K562 (cell line): ENCODE measurements at regions not wholly inside any gene's neighbourhood (a gene's known extent, or its start where the extent isn't known, plus 50 kb on each side); places are given as distances from the start of the nearest gene placed in this dataset.

ENCODE experiments used
- ATAC-seq: fragments of 200-7000 bp; cut with Tn5 transposase; 3 replicates; pipeline ENCODE4 v1.9.1; 2020; ENCODE audit warnings: moderate library complexity
- BruUV-seq: library from RNA; stranded (reverse); fragments of 400-500 nt; replicated peaks from 2 replicates; lab custom pipeline; 2021; lab: Mats Ljungman, UMichigan
- CTCF ChIA-PET: fragments of 300-600 bp; formaldehyde crosslinking; extraction: SDS; loops from one replicate; lab custom pipeline; 2021; ENCODE audit warnings: low intra/inter-chr PET ratio; lab: Yijun Ruan, JAX
- POLR2A ChIA-PET: fragments of 300-600, 350-650 bp; sonication (Branson Sonifier 250); formaldehyde crosslinking; extraction: SDS; loops from one replicate; lab custom pipeline; 2021; ENCODE audit warnings: antibody characterized with exemption, inconsistent platforms; lab: Yijun Ruan, JAX
- DNase-seq, 4 experiments: peaks; one replicate each; pipeline versions ENCODE4 v3.0.0 to v3.0.0-alpha.2; 2011 to 2018; ENCODE audit warnings: low spot score in 3 of 4, mixed read lengths in 3 of 4; ENCODE audit errors: extremely low read depth in 1 of 4
- FAIRE-seq: peaks from 2 replicates; lab custom pipeline; 2011; peaks lifted over from hg19 to GRCh38; lab: Jason Lieb, UNC
- H2AFZ ChIP-seq: 2 replicates; pipeline ENCODE4 v1.6.0; 2011; ENCODE audit warnings: low read depth, low read length, control low read depth, inconsistent platforms
- H3K27ac ChIP-seq: fragments of 200-600 bp; 3 replicates; pipeline ENCODE4 v1.8.0; 2011; ENCODE audit warnings: low read depth, mild to moderate bottlenecking, control low read depth, inconsistent platforms, low read length, moderate library complexity, mixed read lengths; ENCODE audit errors: extremely low read depth
- H3K27me3 ChIP-seq, 2 experiments: fragments of 300-600 bp in 1 of 2; 2 replicates in 1 of 2; 3 replicates in 1 of 2; pipeline versions ENCODE4 v1.6.0 to v1.8.0; 2011; ENCODE audit warnings: inconsistent platforms in 2 of 2, low read length in 2 of 2, mild to moderate bottlenecking in 1 of 2, mixed read lengths in 1 of 2, moderate library complexity in 1 of 2; ENCODE audit not compliant: control insufficient read depth in 2 of 2, insufficient read depth in 2 of 2
- H3K36me3 ChIP-seq: fragments of 300-600 bp; 3 replicates; pipeline ENCODE4 v1.8.0; 2011; ENCODE audit warnings: mild to moderate bottlenecking, low read length, inconsistent platforms; ENCODE audit not compliant: control insufficient read depth, insufficient read depth
- H3K4me1 ChIP-seq, 2 experiments: fragments of 200-600 bp in 1 of 2; replicated peaks in 1 of 2; 2 replicates in 1 of 2; 3 replicates in 1 of 2; pipeline versions ENCODE4 v1.5.1 to v1.8.0; 2011; ENCODE audit warnings: inconsistent platforms in 2 of 2, low read length in 2 of 2, mild to moderate bottlenecking in 1 of 2, mixed read lengths in 1 of 2, moderate library complexity in 1 of 2; ENCODE audit not compliant: control insufficient read depth in 2 of 2, insufficient read depth in 2 of 2
- H3K4me2 ChIP-seq: 2 replicates; pipeline ENCODE4 v1.6.1; 2011; ENCODE audit warnings: low read length, control low read depth, inconsistent platforms, mixed read lengths; ENCODE audit not compliant: insufficient read depth
- H3K4me3 ChIP-seq: fragments of 200-600 bp; sonication (generic), shearing (Covaris generic); 2 replicates; pipeline ENCODE4 v1.5.1; 2016; ENCODE audit warnings: control low read depth, inconsistent platforms
- H3K79me2 ChIP-seq: fragments of 200-600 bp; 3 replicates; pipeline ENCODE4 v1.8.0; 2011; ENCODE audit warnings: low read length, inconsistent platforms; ENCODE audit not compliant: control insufficient read depth, insufficient read depth
- H3K9ac ChIP-seq, 2 experiments: 2 replicates each; pipeline versions ENCODE4 v1.6.0 to v1.6.1; 2011; ENCODE audit warnings: low read depth in 2 of 2, low read length in 2 of 2, control low read depth in 1 of 2, inconsistent platforms in 1 of 2, mild to moderate bottlenecking in 1 of 2, mixed read lengths in 1 of 2; ENCODE audit not compliant: insufficient read depth in 1 of 2
- H3K9me1 ChIP-seq: one replicate; pipeline ENCODE4 v1.6.0; 2011; ENCODE audit warnings: inconsistent platforms, mild to moderate bottlenecking, low read length, moderate library complexity; ENCODE audit not compliant: control insufficient read depth, insufficient read depth
- H3K9me3 ChIP-seq: replicated peaks from 2 replicates; pipeline ENCODE4 v1.5.1; 2011; ENCODE audit warnings: low read depth, low read length, inconsistent platforms; ENCODE audit not compliant: control insufficient read depth, insufficient read depth
- H4K20me1 ChIP-seq: replicated peaks from 2 replicates; pipeline ENCODE4 v1.6.1; 2011; ENCODE audit warnings: low read length, inconsistent platforms, mixed read lengths; ENCODE audit not compliant: control insufficient read depth, insufficient read depth
- BHLHE40 ChIP-seq: IDR thresholded peaks from 2 replicates; pipeline ENCODE4 v1.6.1; 2011; ENCODE audit warnings: low read length, improper control_type of control experiment
- CBX2 ChIP-seq: fragments of 200-600 bp; sonication (generic); IDR thresholded peaks from one replicate; pipeline ENCODE4 v1.6.1; 2012; ENCODE audit warnings: mild to moderate bottlenecking, low read length, inconsistent platforms; ENCODE audit not compliant: insufficient read depth, poor library complexity, severe bottlenecking
- EWSR1 ChIP-seq: fragments of 450-650 bp; IDR thresholded peaks from 2 replicates; pipeline ENCODE4 v1.6.1; 2018; ENCODE audit warnings: borderline replicate concordance, mild to moderate bottlenecking, low read depth, moderate library complexity; ENCODE audit not compliant: partially characterized antibody
- GATAD2A ChIP-seq: fragments of 450-650 bp; IDR thresholded peaks from 2 replicates; pipeline ENCODE4 v1.6.1; 2017
- POLR3A ChIP-seq: IDR thresholded peaks from 2 replicates; pipeline ENCODE4 v1.6.1; 2011; ENCODE audit warnings: borderline replicate concordance, mild to moderate bottlenecking, moderate library complexity; ENCODE audit not compliant: insufficient read length, insufficient read depth; ENCODE audit errors: extremely low read depth
- PTTG1 ChIP-seq: fragments of 450-650 bp; IDR thresholded peaks from 2 replicates; pipeline ENCODE4 v1.6.1; 2016; ENCODE audit warnings: low read depth, mild to moderate bottlenecking, missing genetic modification characterization, missing compliant biosample characterization
- RBBP5 ChIP-seq: fragments of 200-600 bp; sonication (generic); IDR thresholded peaks from 2 replicates; pipeline ENCODE4 v1.6.1; 2012; ENCODE audit warnings: borderline replicate concordance, mild to moderate bottlenecking, low read length, control low read depth, inconsistent platforms; ENCODE audit not compliant: insufficient read depth, poor library complexity, severe bottlenecking
- SETDB1 ChIP-seq: IDR thresholded peaks from one replicate; pipeline ENCODE4 v1.6.1; 2012; ENCODE audit warnings: low read length, control low read depth, inconsistent platforms
- SIX5 ChIP-seq, 2 experiments: IDR thresholded peaks; 2 replicates each; pipeline ENCODE4 v1.6.1; 2011; ENCODE audit warnings: low read length in 2 of 2, borderline replicate concordance in 1 of 2, low read depth in 1 of 2, mild to moderate bottlenecking in 1 of 2, moderate library complexity in 1 of 2; ENCODE audit not compliant: insufficient read depth in 1 of 2
- SLC30A9 ChIP-seq: fragments of 250-450 bp; sonication (Bioruptor Pico); IDR thresholded peaks from 2 replicates; pipeline ENCODE4 v1.8.0; 2022; ENCODE audit warnings: mild to moderate bottlenecking, moderate library complexity
- SMAD1 ChIP-seq: fragments of 150-350 bp; IDR thresholded peaks from 2 replicates; pipeline ENCODE4 v1.6.1; 2014; ENCODE audit warnings: low read length, low read depth; ENCODE audit not compliant: partially characterized antibody
- SOX6 ChIP-seq: fragments of 450-650 bp; IDR thresholded peaks from 2 replicates; pipeline ENCODE4 v1.6.1; 2014; ENCODE audit warnings: mild to moderate bottlenecking
- THRA ChIP-seq: fragments of 450-650 bp; IDR thresholded peaks from 2 replicates; pipeline ENCODE4 v1.6.1; 2017; ENCODE audit warnings: mild to moderate bottlenecking, moderate library complexity
- ZNF239 ChIP-seq: fragments of 250-450 bp; sonication (Bioruptor Pico); IDR thresholded peaks from 2 replicates; pipeline ENCODE4 v1.4.0; 2020; ENCODE audit warnings: mild to moderate bottlenecking
- ZNF436 ChIP-seq: fragments of 250-450, 450-650 bp; sonication (Bioruptor Pico); formaldehyde crosslinking; IDR thresholded peaks from 2 replicates; pipeline ENCODE4 v1.7.0; 2020; ENCODE audit warnings: mild to moderate bottlenecking
- ZNF512 ChIP-seq: IDR thresholded peaks from 2 replicates; pipeline ENCODE4 v1.6.1; 2016; ENCODE audit warnings: missing genetic modification characterization, missing compliant biosample characterization
- WGBS: fragments of 100-300 bp; shearing (Covaris generic); methylation state at CpG from one replicate; pipeline ENCODE4 v1.1.6; 2016; ENCODE audit warnings: low coverage, mixed read lengths; ENCODE audit not compliant: insufficient coverage; ENCODE audit errors: missing lambda C conversion rate; 5-methylcytosine and 5-hydroxymethylcytosine counted together
- in situ Hi-C: fragments of 300-500 bp; cut with MboI; formaldehyde crosslinking; loops from 4 replicates; pipeline ENCODE4 v1.15.0; 2018; ENCODE audit warnings: inconsistent platforms, mixed read lengths
- intact Hi-C: fragments of 100-400 bp; cut with micrococcal nuclease; formaldehyde crosslinking; loops from 2 replicates; pipeline ENCODE4 v1.14.2; 2022

- POLR2A ChIA-PET = no interaction called here
- H3K27ac ChIP-seq = no peak overlapping the region
- no peaks in the 10 kb centered on the region for H4K20me1 ChIP-seq
- H3K9ac ChIP-seq = no peak overlapping the region
- H3K4me2 ChIP-seq = no peak overlapping the region
- in situ Hi-C loops (no loop called here), intact Hi-C loops (no loop called here)
- no peaks in the 10 kb centered on the region for H3K36me3 ChIP-seq
- H3K9me3 ChIP-seq = no peaks in the 10 kb centered on the region
- CTCF ChIA-PET = no interaction called here
- WGBS = 0% methylated on average over 2 of the region's 2 CpGs
- no TSS peak for BruUV-seq
- no peak for TF ChIP-seq SOX6
- TF ChIP-seq RBBP5 = no peak
- no peak for TF ChIP-seq THRA
- no peak for FAIRE-seq
- H3K4me3 ChIP-seq = no peak overlapping the region
- no peaks in the 10 kb centered on the region for H3K9me1 ChIP-seq
- no peak for ATAC-seq
- DNase-seq = no peak
- H3K79me2 ChIP-seq = no peaks in the 10 kb centered on the region
- H3K27me3 ChIP-seq = no peaks in the 10 kb centered on the region
- no peak overlapping the region for H2AFZ ChIP-seq
- H3K4me1 ChIP-seq = no peaks in the 10 kb centered on the region
These were observed 253.0 kb upstream of the FLRT2 start for GRCh38 chr14:85276979-85277228.

- BruUV-seq = no TSS peak
- ChIA-PET POLR2A (no interaction called here), CTCF (no interaction called here)
- Histone ChIP-seq H3K9me1 (no peaks in the 10 kb centered on the region), H3K79me2 (no peaks in the 10 kb centered on the region), H2AFZ (no peak overlapping the region), H3K36me3 (no peaks in the 10 kb centered on the region), H3K9me3 (no peaks in the 10 kb centered on the region), H3K27ac (no peak overlapping the region), H3K4me3 (no peak overlapping the region), H3K4me1 (no peaks in the 10 kb centered on the region), H3K9ac (no peak overlapping the region), H3K27me3 (no peaks in the 10 kb centered on the region), H3K4me2 (no peak overlapping the region), H4K20me1 (no peaks in the 10 kb centered on the region)
- intact Hi-C loops (no loop called here), in situ Hi-C loops (no loop called here)
- 8% methylated on average over 1 of the region's 1 CpG for WGBS
- no peak for ATAC-seq
- DNase-seq = no peak
- FAIRE-seq = no peak
- TF ChIP-seq PTTG1 (no peak), ZNF512 (tag) (no peak), GATAD2A (no peak), POLR3A (no peak), ZNF239 (no peak), SLC30A9 (CRISPR knock-in tag) (no peak), SMAD1 (no peak), BHLHE40 (no peak), EWSR1 (no peak), SETDB1 (no peak), SIX5 (IDR thresholded peaks at IDR 0.05; ENCODE audit: borderline replicate concordance in 1 of 2, insufficient read depth in 1 of 2, low read depth in 1 of 2, low read length in 2 of 2) (no peak), CBX2 (no peak), ZNF436 (CRISPR knock-in tag) (no peak)
These were observed 250.5 kb upstream of the FLRT2 start for GRCh38 chr14:85279407-85279806.
